Spleen (tissue), 11 donors: ENCODE measurements at regions not wholly inside any gene's neighbourhood (a gene's known extent, or its start where the extent isn't known, plus 50 kb on each side); places are given as distances from the start of the nearest gene placed in this dataset.

Source experiments
- DNase-seq: peaks from one replicate; pipeline ENCODE4 v3.0.0-alpha.2; 2020
- H3K27ac ChIP-seq, 8 donors: fragments of 200-600 bp; sonication (generic) in 7 of 8; 1 replicate in 4 of 8; 2 replicates in 4 of 8; pipeline versions ENCODE4 v1.5.0 to v1.8.0; 2016 to 2021; ENCODE audit warnings: inconsistent platforms in 4 of 8, mild to moderate bottlenecking in 4 of 8, moderate library complexity in 1 of 8
- H3K27me3 ChIP-seq, 7 donors: fragments of 200-600 bp; sonication (generic) in 6 of 7; replicated peaks in 1 of 7; 1 replicate in 4 of 7; 2 replicates in 3 of 7; pipeline versions ENCODE4 v1.5.0 to v1.8.0; 2016 to 2021; ENCODE audit warnings: inconsistent platforms in 3 of 7, mild to moderate bottlenecking in 1 of 7
- H3K36me3 ChIP-seq, 6 donors: fragments of 200-600 bp; sonication (generic) in 5 of 6; 1 replicate in 4 of 6; 2 replicates in 2 of 6; pipeline versions ENCODE4 v1.5.0 to v1.8.0; 2016 to 2021; ENCODE audit warnings: inconsistent platforms in 2 of 6
- H3K4me1 ChIP-seq, 6 donors: fragments of 200-600 bp; sonication (generic) in 5 of 6; 1 replicate in 3 of 6; 2 replicates in 3 of 6; pipeline versions ENCODE4 v1.5.0 to v1.8.0; 2016 to 2021; ENCODE audit warnings: inconsistent platforms in 3 of 6
- H3K4me3 ChIP-seq, 8 donors: fragments of 200-600 bp; sonication (generic) in 7 of 8; 1 replicate in 4 of 8; 2 replicates in 4 of 8; pipeline versions ENCODE4 v1.5.0 to v1.8.0; 2016 to 2021; ENCODE audit warnings: inconsistent platforms in 4 of 8, mild to moderate bottlenecking in 4 of 8, moderate library complexity in 2 of 8
- H3K9me3 ChIP-seq, 8 donors: fragments of 200-600 bp; sonication (generic) in 7 of 8; 1 replicate in 4 of 8; 2 replicates in 4 of 8; pipeline versions ENCODE4 v1.5.0 to v1.8.0; 2016 to 2021; ENCODE audit warnings: inconsistent platforms in 4 of 8
- POLR2A ChIP-seq, 3 donors: fragments of 450-650 bp; IDR thresholded peaks; one replicate each; pipeline ENCODE4 v1.5.1; 2017; ENCODE audit warnings: antibody characterized with exemption in 3 of 3, mild to moderate bottlenecking in 1 of 3
- POLR2AphosphoS5 ChIP-seq, 3 donors: sonication (generic); formaldehyde crosslinking; IDR thresholded peaks; one replicate each; pipeline ENCODE4 v1.5.1; 2017; ENCODE audit warnings: antibody characterized with exemption in 3 of 3
- WGBS, 5 donors: extraction: QIAGEN DNeasy Blood & Tissue Kit in 3 of 5; methylation state at CpG; one replicate each; pipeline versions ENCODE4 v1.1.5 to v1.1.7; 2013 to 2018; 5-methylcytosine and 5-hydroxymethylcytosine counted together
- intact Hi-C: fragments of 100-400 bp; cut with DNase I; formaldehyde crosslinking; loops from one replicate; pipeline ENCODE4 v1.15.0; 2023; ENCODE audit warnings: low total_unique reads
- small RNA-seq, 4 donors: library from RNA; depleted of rRNA; stranded (forward); fragments of <200 nt; gene quantifications; one replicate each; pipeline ENCODE3, GENCODE V24; 2016
- TF ChIP-seq, protein P1 (sequence below), 11 experiments: fragments of 200-600 bp in 7 of 11; fragments of 450-650 bp in 4 of 11; sonication (generic) in 4 of 11; IDR thresholded peaks in 8 of 11; conservative IDR thresholded peaks in 3 of 11; 1 replicate in 7 of 11; 2 replicates in 4 of 11; pipeline versions ENCODE4 v1.4.0 to v1.8.0; 2016 to 2021; ENCODE audit warnings: antibody characterized with exemption in 11 of 11, inconsistent platforms in 4 of 11, mild to moderate bottlenecking in 1 of 11
- donor health status: healthy with polysubstance abuse.
- donor health status: DM: no; HTN: no; CAD: no; lungs with moderate emphysema.
- donor health status: DM: no; HTN: no; CAD: no.
- donor health status: Bipolar disorder and iron deficiency.
- donor health status: healthy.
- donor health status: DM: no; HTN: no; CAD: no.
- donor health status: DM: yes; HTN: yes; CAD: no.

DNA sequence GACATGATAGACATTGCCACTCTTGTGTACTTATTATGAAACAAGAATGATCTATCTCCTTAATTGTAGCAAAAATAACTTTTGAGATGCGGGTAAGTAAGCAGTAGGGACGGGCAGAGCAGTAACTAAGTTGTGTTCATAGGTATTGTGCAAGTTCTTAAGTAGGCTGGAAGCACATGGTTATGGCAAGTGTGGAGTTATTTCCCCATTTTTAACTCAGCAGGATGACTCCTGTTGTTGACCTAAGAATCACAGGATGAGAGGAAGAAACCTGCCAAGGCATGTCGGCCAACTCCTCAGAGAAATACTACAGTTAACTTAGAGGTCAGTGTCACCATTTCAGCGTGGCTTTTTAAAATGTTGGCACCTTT is 51.1 kb upstream of the FN1 start:
- TF ChIP-seq, protein P1, sequence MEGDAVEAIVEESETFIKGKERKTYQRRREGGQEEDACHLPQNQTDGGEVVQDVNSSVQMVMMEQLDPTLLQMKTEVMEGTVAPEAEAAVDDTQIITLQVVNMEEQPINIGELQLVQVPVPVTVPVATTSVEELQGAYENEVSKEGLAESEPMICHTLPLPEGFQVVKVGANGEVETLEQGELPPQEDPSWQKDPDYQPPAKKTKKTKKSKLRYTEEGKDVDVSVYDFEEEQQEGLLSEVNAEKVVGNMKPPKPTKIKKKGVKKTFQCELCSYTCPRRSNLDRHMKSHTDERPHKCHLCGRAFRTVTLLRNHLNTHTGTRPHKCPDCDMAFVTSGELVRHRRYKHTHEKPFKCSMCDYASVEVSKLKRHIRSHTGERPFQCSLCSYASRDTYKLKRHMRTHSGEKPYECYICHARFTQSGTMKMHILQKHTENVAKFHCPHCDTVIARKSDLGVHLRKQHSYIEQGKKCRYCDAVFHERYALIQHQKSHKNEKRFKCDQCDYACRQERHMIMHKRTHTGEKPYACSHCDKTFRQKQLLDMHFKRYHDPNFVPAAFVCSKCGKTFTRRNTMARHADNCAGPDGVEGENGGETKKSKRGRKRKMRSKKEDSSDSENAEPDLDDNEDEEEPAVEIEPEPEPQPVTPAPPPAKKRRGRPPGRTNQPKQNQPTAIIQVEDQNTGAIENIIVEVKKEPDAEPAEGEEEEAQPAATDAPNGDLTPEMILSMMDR (IDR thresholded peaks at IDR 0.05 in 8 of 11, conservative IDR thresholded peaks at IDR 0.05 in 3 of 11), result no peak
- TF ChIP-seq POLR2AphosphoS5 (IDR thresholded peaks at IDR 0.05) (no peak), POLR2A (IDR thresholded peaks at IDR 0.05) (no peak)
- intact Hi-C loops, result no loop called here
- no peaks in the 10 kb centered on the region for H3K9me3 ChIP-seq
- H3K4me1 ChIP-seq, result no peaks in the 10 kb centered on the region
- H3K27me3 ChIP-seq, result no peaks in the 10 kb centered on the region
- H3K36me3 ChIP-seq, result no peaks in the 10 kb centered on the region
- H3K27ac ChIP-seq, result no peak overlapping the region
- WGBS, 5 donors, result 57 to 79% (median 66%) methylated on average over 4 of the region's 4 CpGs
- no peak overlapping the region for H3K4me3 ChIP-seq
- DNase-seq, result no peak

DNA sequence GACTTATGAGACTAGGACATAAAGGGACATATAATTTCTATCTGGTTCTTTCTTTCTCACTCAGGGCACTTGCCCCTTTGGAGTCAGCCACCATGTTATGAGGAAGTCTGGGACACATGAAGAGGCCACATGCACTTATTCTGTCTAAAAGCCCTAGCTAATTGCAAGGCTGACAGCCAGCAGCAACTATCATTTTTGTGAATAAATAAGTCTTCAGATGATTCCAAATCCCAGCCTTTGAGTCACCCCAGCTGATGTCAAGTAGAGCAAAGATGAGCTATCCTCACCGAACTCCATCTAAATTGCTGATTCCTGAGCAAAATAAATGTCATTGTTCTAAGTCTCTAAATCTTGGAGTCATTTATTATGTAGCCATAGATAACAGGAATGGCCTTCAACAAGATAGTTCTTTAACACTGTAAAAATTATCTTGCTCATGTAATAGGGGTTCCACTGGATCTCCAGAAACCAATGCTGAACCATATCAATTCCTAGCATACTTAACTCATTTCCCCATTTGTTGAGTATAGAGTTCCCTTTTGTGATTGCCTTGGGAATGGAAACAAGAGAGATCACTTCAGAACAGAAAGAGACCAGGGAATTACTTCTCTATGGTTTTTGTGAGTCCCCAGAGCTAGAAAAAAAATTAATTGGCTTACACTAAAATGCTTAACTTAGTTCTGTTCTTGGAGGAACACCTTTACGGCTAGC is 50.6 kb upstream of the FN1 start:
- intact Hi-C loops, result no loop called here
- Histone ChIP-seq H3K27ac (no peak overlapping the region), H3K4me3 (no peak overlapping the region), H3K4me1 (no peaks in the 10 kb centered on the region), H3K27me3 (no peaks in the 10 kb centered on the region), H3K9me3 (no peaks in the 10 kb centered on the region), H3K36me3 (no peaks in the 10 kb centered on the region)
- TF ChIP-seq POLR2AphosphoS5 (IDR thresholded peaks at IDR 0.05), result no peak
- TF ChIP-seq, protein P1 (IDR thresholded peaks at IDR 0.05 in 8 of 11, conservative IDR thresholded peaks at IDR 0.05 in 3 of 11), result no peak
- no peak for TF ChIP-seq POLR2A (IDR thresholded peaks at IDR 0.05)
- no peak for DNase-seq
- 87 to 100% (median 94%) methylated on average over 2 of the region's 2 CpGs for WGBS, 5 donors

Small RNA genes in the stretch of these regions (small RNA-seq; reads per million reads assigned to genes)
- gene AC093850.1, result 0 reads per million in 4 donors
